ENCODE measurements at regions not wholly inside any gene's neighbourhood (a gene's known extent, or its start where the extent isn't known, plus 50 kb on each side); places are given as distances from the start of the nearest gene placed in this dataset.

GRCh38 chr5:2607598-2607997 is 143.9 kb downstream of the IRX2 start:
- DNase-seq (ENCODE audit: low read depth in 3 of 3, low spot score in 1 of 3), result no peak

GRCh38 chr5:2603272-2603575 is 148.3 kb downstream of the IRX2 start:
- no peak for DNase-seq (ENCODE audit: low read depth in 3 of 3, low spot score in 1 of 3)

- DNase-seq (ENCODE audit: low read depth in 3 of 3, low spot score in 1 of 3), result no peak
These were observed 148.8 kb downstream of the IRX2 start for GRCh38 chr5:2602451-2603271.

- DNase-seq (ENCODE audit: low read depth in 3 of 3, low spot score in 1 of 3), result no peak
These were observed 153.0 kb downstream of the IRX2 start for GRCh38 chr5:2598503-2598902.

- no peak for DNase-seq (ENCODE audit: low read depth in 3 of 3, low spot score in 1 of 3)
These were observed 156.8 kb downstream of the IRX2 start for GRCh38 chr5:2594701-2595100.

GRCh38 chr5:2592766-2593165 is 158.7 kb downstream of the IRX2 start:
- DNase-seq (ENCODE audit: low read depth in 3 of 3, low spot score in 1 of 3), result no peak

- no peak for DNase-seq (ENCODE audit: low read depth in 3 of 3, low spot score in 1 of 3)
These were observed 159.6 kb downstream of the IRX2 start for GRCh38 chr5:2591777-2592453.

GRCh38 chr5:2588850-2589501 is 162.5 kb downstream of the IRX2 start:
- DNase-seq (ENCODE audit: low read depth in 3 of 3, low spot score in 1 of 3), result no peak

- DNase-seq (ENCODE audit: low read depth in 3 of 3, low spot score in 1 of 3), result no peak
These were observed 164.1 kb downstream of the IRX2 start for GRCh38 chr5:2587189-2588031.

- no peak for DNase-seq (ENCODE audit: low read depth in 3 of 3, low spot score in 1 of 3)
These were observed 165.3 kb downstream of the IRX2 start for GRCh38 chr5:2586016-2586715.

- no peak for DNase-seq (ENCODE audit: low read depth in 3 of 3, low spot score in 1 of 3)
These were observed 166.8 kb downstream of the IRX2 start for GRCh38 chr5:2584579-2585269.

GRCh38 chr5:2582507-2582906 is 169.0 kb downstream of the IRX2 start:
- no peak for DNase-seq (ENCODE audit: low read depth in 3 of 3, low spot score in 1 of 3)

GRCh38 chr5:2582106-2582505 is 169.4 kb downstream of the IRX2 start:
- DNase-seq (ENCODE audit: low read depth in 3 of 3, low spot score in 1 of 3), result no peak

GRCh38 chr5:2581418-2581817 is 170.1 kb downstream of the IRX2 start:
- DNase-seq (ENCODE audit: low read depth in 3 of 3, low spot score in 1 of 3), result no peak

GRCh38 chr5:2579126-2579525 is 172.4 kb downstream of the IRX2 start:
- no peak for DNase-seq (ENCODE audit: low read depth in 3 of 3, low spot score in 1 of 3)

- no peak for DNase-seq (ENCODE audit: low read depth in 3 of 3, low spot score in 1 of 3)
These were observed 174.0 kb downstream of the IRX2 start for GRCh38 chr5:2577312-2578036.

- DNase-seq (ENCODE audit: low read depth in 3 of 3, low spot score in 1 of 3), result no peak
These were observed 174.7 kb downstream of the IRX2 start for GRCh38 chr5:2576823-2577222.

GRCh38 chr5:2575871-2576270 is 175.6 kb downstream of the IRX2 start:
- DNase-seq (ENCODE audit: low read depth in 3 of 3, low spot score in 1 of 3), result no peak

- DNase-seq (ENCODE audit: low read depth in 3 of 3, low spot score in 1 of 3), result no peak
These were observed 176.2 kb downstream of the IRX2 start for GRCh38 chr5:2575292-2575691.

GRCh38 chr5:2574155-2574554 is 177.3 kb downstream of the IRX2 start:
- no peak for DNase-seq (ENCODE audit: low read depth in 3 of 3, low spot score in 1 of 3)

Measured in stimulated activated CD4-positive, alpha-beta T cell treated with anti-CD3 and anti-CD28 coated beads, TNF-alpha, amount 100 ng/mL, for 1 hour (primary cell).